ENCODE measurements at regions not wholly inside any gene's neighbourhood (a gene's known extent, or its start where the extent isn't known, plus 50 kb on each side); places are given as distances from the start of the nearest gene placed in this dataset.

DNA sequence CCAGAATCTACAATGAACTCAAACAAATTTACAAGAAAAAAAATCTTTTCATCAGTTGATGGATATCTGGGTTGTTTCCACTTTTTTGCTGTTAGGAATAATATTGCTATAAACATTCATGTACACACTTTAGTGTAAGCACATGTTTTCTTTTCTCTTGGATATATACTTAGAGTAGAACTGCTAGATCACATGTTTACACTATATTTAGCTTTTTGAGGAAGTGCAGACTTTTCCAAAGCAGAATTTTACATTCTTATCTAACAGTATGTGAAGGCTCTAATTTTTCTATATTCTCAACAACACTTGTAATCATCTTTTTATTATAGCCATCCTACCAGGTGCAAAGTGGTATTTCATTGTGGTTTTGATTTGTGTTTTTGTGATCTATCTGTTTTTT is 103.6 kb upstream of the RMP24 start:
- TF ChIP-seq CTCF (conservative IDR thresholded peaks at IDR 0.05 in 1 of 2, IDR thresholded peaks at IDR 0.05 in 1 of 2; ENCODE audit: low read depth in 1 of 2, low read length in 2 of 2) (no peak), EZH2 (IDR thresholded peaks at IDR 0.05; ENCODE audit: low read length, missing control alignments) (no peak)
